ENCODE measurements at regions not wholly inside any gene's neighbourhood (a gene's known extent, or its start where the extent isn't known, plus 50 kb on each side); places are given as distances from the start of the nearest gene placed in this dataset.
"Not testable (repeated sequence)": the region's sequence is repeated elsewhere in the genome, so short reads cannot be mapped to it uniquely, and the experiment has no call there.

DNA sequence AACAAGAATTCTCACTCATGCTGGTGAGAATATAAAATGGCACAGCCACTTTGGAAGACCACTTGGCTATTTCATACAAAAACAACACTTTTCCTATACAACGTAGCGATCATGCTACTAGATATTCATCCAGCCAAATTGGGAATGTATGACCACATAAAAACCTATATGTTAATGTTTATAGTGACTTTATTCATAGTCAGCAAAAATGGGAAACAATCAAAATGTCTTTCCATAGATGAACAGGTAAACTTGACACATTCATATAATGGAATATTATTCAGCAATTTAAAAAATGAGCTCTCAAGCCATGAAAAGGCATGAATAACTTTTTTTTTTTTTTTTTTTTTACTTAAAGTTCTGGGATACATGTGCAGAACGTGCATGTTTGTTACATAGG, 445.2 kb downstream of the ZBBX start:
- CTCF ChIA-PET, result no interaction called here
- Mint-ChIP-seq H3K4me1 (ENCODE audit: low read depth) (no peaks in the 10 kb centered on the region), H3K4me3 (no peak overlapping the region), H3K27me3 (no peaks in the 10 kb centered on the region), H3K27ac (no peak overlapping the region), H3K36me3 (no peaks in the 10 kb centered on the region), H3K9me3 (peaks cover 15% of the 10 kb centered on the region)
- POLR2A ChIA-PET, result no interaction called here
- no peak for DNase-seq
- intact Hi-C loops (cut with micrococcal nuclease), result no loop called here

DNA sequence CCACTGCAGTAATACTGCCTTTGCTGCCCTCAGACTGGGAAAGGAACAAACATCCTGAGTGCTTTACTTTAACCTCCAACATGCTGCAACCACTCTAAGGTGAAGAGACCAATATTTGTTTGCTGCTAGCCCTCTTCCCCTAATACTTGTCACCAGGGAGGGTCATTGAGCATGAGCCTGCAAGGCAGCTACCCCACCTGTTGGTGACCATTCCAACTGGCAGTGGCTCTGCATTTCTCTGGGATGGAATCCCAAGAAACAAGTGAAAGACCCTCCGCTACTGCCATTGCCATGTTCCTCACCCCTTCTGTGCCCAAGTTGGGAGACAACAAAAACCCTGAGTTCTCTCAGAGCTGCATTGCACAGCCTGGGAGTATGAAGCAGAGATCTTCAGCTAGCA, 462.7 kb downstream of the ZBBX start:
- Mint-ChIP-seq H3K4me3 (no peak overlapping the region), H3K27ac (no peak overlapping the region), H3K4me1 (ENCODE audit: low read depth) (no peaks in the 10 kb centered on the region), H3K9me3 (peaks cover 22% of the 10 kb centered on the region), H3K27me3 (no peaks in the 10 kb centered on the region), H3K36me3 (no peaks in the 10 kb centered on the region)
- ChIA-PET POLR2A (no interaction called here), CTCF (no interaction called here)
- no peak for DNase-seq
- intact Hi-C loops (cut with micrococcal nuclease), result no loop called here

DNA sequence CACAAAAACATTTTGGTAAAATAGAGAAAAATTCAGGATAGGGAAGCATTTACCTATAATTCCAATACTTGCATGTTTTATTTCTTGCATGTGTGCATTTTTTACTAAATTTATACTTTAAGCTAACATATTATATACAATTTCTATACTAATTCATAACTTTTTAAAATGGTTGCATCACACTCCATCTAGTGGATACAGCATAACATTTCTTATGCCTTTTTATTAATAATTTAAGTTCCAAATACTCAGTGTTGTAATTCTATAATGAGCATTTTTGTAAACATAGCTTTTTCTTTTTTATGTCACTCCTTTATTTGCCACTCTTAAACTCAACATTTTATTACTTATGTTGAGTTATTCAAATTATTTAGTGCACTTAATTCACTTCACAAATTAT, 477.7 kb downstream of the ZBBX start:
- Mint-ChIP-seq H3K4me1 (ENCODE audit: low read depth) (no peaks in the 10 kb centered on the region), H3K27ac (no peak overlapping the region), H3K9me3 (peaks cover 15% of the 10 kb centered on the region), H3K4me3 (no peak overlapping the region), H3K36me3 (no peaks in the 10 kb centered on the region), H3K27me3 (no peaks in the 10 kb centered on the region)
- ChIA-PET CTCF (interaction anchor here (1.2 kb wide), 1 partner anchor 13 kb away, joined by 3 read pairs; no protein-coding TSS in a partner anchor), POLR2A (no interaction called here)
- intact Hi-C loops (cut with micrococcal nuclease), result no loop called here
- DNase-seq, result no peak

DNA sequence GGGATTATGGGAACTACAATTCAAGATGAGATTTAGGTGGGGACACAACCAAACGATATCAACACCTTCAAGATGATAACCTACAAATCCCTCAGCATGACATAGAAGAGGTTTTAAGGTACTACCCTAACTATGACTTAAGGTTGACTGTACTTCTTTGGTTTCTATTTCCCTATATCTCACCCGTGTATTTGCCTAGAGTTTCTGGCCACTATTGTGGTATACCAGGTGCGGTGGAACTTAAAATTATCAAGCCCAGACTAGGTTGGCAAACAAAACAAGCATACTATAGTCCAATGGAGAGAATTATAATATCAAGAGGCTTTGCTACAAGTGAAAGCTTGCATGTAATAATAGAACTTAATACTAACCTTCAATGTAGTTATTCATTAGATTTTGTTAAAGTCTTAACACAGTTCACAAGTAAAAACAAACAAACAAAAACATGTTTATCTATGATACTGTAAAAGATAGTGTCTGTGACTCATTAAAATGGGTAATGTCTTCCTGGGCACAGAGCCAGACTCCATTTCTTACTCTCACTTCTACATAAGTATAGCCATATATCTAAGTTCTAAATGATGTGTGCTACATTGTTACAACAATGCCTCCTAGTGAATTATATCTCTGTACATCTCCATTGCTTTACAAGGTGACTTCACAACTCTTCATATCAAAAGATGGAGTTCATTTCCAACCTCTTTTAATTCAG, 479.1 kb downstream of the ZBBX start:
- intact Hi-C loops (cut with micrococcal nuclease), result no loop called here
- Mint-ChIP-seq H3K4me3 (no peak overlapping the region), H3K36me3 (no peaks in the 10 kb centered on the region), H3K9me3 (peaks cover 13% of the 10 kb centered on the region), H3K27me3 (no peaks in the 10 kb centered on the region), H3K4me1 (ENCODE audit: low read depth) (no peaks in the 10 kb centered on the region), H3K27ac (no peak overlapping the region)
- ChIA-PET CTCF (no interaction called here), POLR2A (no interaction called here)
- no peak for DNase-seq

DNA sequence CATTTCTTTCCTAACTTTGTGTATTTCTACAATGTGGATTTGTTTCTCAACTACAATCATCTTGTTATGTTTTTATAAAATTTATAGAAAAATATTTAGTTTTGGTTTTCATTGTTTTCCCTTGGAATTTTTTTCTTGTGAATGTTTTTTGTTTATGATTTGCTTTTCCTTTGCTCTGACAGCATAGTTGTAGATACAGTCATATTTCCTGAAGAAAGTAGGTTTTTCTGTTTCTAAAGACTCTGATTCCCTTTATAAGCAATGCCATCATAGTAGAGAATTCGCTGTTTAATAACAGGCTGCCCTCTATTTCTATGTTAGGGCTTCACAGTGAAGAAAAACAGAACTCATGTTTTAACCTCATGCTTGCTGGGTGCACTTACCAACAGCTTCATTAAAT, 482.3 kb downstream of the ZBBX start:
- no peaks in the 10 kb centered on the region for H3K27me3 Mint-ChIP-seq
- no peak for DNase-seq
- H3K4me3 Mint-ChIP-seq, result no peak overlapping the region
- H3K4me1 Mint-ChIP-seq (ENCODE audit: low read depth), result no peaks in the 10 kb centered on the region
- H3K27ac Mint-ChIP-seq, result no peak overlapping the region
- intact Hi-C loops (cut with micrococcal nuclease), result no loop called here
- ChIA-PET CTCF (no interaction called here), POLR2A (no interaction called here)
- H3K36me3 Mint-ChIP-seq, result no peaks in the 10 kb centered on the region
- peaks cover 3% of the 10 kb centered on the region for H3K9me3 Mint-ChIP-seq

DNA sequence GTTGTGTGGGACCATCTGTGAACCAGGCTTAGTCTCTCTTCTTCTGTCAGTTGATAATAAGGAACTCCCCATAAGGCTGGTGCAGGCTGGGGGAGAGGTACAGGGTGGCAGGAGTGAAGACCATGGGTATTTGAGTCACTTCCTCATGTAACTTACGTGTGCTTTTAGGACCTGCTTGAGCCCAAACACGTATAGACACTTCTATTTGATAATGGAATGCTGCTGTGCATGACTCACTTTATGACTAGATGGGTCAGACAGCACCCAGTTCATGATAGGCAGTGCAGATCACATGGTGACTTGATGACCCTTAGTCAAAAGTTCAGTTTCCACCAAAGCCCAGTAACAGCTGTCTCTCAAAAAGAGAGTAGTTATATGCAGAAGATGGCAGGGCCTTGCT, 490.9 kb downstream of the ZBBX start:
- Mint-ChIP-seq H3K9me3 (peaks cover 18% of the 10 kb centered on the region), H3K27me3 (no peaks in the 10 kb centered on the region), H3K4me1 (ENCODE audit: low read depth) (no peaks in the 10 kb centered on the region), H3K36me3 (no peaks in the 10 kb centered on the region), H3K4me3 (no peak overlapping the region), H3K27ac (no peak overlapping the region)
- intact Hi-C loops (cut with micrococcal nuclease), result no loop called here
- CTCF ChIA-PET, result no interaction called here
- DNase-seq, result no peak
- POLR2A ChIA-PET, result no interaction called here

DNA sequence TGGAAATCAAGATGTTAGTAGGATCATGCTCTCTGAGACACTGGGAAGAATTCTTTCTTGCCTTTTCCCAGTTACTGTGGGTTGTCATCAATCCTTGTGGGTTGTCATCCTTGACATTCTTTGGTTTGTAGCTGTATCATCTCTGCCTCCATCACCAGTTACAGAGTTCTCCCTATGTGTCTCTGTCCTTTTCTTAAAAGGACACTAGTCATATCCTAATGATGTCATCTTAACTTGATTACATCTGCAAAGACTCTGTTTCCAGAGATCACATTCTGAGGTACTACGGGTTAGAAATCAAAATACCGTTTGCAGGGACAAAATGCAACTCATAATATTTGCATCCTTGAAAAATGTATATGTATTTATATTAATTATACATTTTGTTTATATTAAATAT, 500.4 kb downstream of the ZBBX start:
- Mint-ChIP-seq H3K27ac (no peak overlapping the region), H3K4me3 (no peak overlapping the region), H3K4me1 (ENCODE audit: low read depth) (no peaks in the 10 kb centered on the region), H3K9me3 (peaks cover 2% of the 10 kb centered on the region), H3K36me3 (no peaks in the 10 kb centered on the region), H3K27me3 (no peaks in the 10 kb centered on the region)
- CTCF ChIA-PET, result no interaction called here
- intact Hi-C loops (cut with micrococcal nuclease), result no loop called here
- no peak for DNase-seq
- POLR2A ChIA-PET, result no interaction called here

DNA sequence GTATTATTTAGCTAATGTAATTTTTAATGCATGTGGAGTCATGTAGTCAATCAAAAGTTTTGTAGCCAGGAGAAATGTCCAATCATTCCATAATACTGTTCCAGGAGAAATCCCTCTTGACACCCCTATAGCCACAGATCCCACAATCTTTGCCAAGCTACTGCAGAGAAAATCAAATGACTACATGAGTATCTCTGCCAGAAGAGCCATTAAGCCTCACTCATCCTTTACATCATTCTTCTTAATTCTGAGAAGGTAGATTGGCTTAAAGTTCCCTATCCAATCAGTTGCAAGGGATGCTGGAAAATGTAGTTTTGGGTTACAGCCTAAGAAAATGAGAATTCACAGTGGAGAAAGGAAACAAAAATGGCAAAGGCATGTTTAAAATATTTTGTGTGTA, 502.1 kb downstream of the ZBBX start:
- ChIA-PET POLR2A (no interaction called here), CTCF (no interaction called here)
- DNase-seq, result no peak
- intact Hi-C loops (cut with micrococcal nuclease), result no loop called here
- H3K27me3 Mint-ChIP-seq, result no peaks in the 10 kb centered on the region
- H3K9me3 Mint-ChIP-seq, result peaks cover 2% of the 10 kb centered on the region
- no peaks in the 10 kb centered on the region for H3K36me3 Mint-ChIP-seq
- no peak overlapping the region for H3K27ac Mint-ChIP-seq
- H3K4me3 Mint-ChIP-seq, result no peak overlapping the region
- no peaks in the 10 kb centered on the region for H3K4me1 Mint-ChIP-seq (ENCODE audit: low read depth)

DNA sequence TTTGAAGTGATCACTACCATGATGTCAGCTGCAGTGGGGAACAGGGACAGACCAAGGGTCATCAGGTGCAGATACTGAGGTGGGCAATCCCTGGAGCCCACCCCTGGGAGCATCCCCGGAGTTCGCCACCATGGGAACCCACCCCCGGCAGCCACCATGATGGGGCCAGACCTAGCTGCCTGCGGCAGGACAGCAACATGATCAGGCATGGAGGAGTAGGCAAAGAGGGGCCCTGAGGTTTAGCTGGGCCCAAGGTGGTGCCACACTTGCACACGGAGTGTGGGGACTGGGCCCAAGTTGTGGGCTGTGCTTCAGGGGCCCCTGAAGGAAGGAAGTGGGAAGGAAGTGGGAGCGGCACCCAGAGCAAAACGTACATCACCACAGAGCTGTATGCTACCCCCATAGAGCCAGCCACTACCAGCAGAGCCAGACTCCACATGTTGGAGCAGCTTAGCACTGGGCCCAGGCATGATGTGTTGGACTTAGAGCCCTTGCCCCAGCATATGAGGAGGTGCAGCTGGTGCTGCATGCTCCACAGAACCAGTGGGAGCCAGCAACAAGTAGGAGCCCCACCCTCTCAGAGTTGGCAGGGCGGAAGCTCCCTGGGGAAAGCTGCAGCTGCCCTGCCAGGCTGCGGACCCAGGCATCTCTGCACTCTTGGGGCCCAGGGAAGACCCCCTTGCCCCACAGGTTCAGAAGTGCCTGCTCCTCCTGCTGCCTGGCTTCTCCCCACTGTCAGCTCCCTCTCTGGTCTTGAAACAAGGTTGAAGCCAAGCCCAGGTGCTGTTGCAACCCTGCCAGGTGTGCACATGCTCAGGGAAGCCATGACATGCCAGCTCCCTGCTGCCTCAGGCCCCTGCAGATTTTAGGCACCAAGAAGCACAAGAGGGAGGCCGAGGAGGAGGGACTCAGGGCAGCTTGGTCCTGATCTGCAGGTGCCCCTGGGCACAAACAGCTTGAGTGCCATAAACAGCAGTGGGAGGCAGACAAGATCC, 515.3 kb downstream of the ZBBX start:
- ChIA-PET CTCF (no interaction called here), POLR2A (no interaction called here)
- DNase-seq, result no peak
- H3K4me3 Mint-ChIP-seq, result no peak overlapping the region
- H3K9me3 Mint-ChIP-seq, result peaks cover 11% of the 10 kb centered on the region
- no peaks in the 10 kb centered on the region for H3K4me1 Mint-ChIP-seq (ENCODE audit: low read depth)
- H3K27me3 Mint-ChIP-seq, result no peaks in the 10 kb centered on the region
- H3K27ac Mint-ChIP-seq, result no peak overlapping the region
- no peaks in the 10 kb centered on the region for H3K36me3 Mint-ChIP-seq
- intact Hi-C loops (cut with micrococcal nuclease), result no loop called here

DNA sequence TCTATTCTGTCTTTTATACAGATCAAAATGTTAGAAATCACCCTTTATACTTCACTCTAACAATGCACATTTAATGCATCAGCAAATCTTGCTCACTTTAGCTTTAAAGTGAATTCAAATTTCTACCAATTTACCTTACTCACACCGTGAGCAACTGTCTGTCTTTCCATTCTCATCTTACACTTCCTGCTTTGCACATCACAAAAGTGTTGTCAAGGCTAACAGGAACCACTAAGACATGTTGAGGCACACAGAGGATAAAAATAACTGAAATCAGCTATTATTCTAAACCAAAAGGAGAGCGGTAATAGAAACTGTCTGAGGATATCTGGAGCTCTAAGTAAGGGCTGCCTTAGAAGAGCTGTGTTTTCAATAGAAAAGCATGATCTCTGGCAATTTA, 519.9 kb downstream of the ZBBX start:
- no peaks in the 10 kb centered on the region for H3K4me1 Mint-ChIP-seq (ENCODE audit: low read depth)
- H3K36me3 Mint-ChIP-seq, result no peaks in the 10 kb centered on the region
- DNase-seq, result no peak
- no peak overlapping the region for H3K27ac Mint-ChIP-seq
- H3K27me3 Mint-ChIP-seq, result no peaks in the 10 kb centered on the region
- POLR2A ChIA-PET, result no interaction called here
- CTCF ChIA-PET, result no interaction called here
- H3K9me3 Mint-ChIP-seq, result peaks cover 5% of the 10 kb centered on the region
- no peak overlapping the region for H3K4me3 Mint-ChIP-seq
- intact Hi-C loops (cut with micrococcal nuclease), result no loop called here

DNA sequence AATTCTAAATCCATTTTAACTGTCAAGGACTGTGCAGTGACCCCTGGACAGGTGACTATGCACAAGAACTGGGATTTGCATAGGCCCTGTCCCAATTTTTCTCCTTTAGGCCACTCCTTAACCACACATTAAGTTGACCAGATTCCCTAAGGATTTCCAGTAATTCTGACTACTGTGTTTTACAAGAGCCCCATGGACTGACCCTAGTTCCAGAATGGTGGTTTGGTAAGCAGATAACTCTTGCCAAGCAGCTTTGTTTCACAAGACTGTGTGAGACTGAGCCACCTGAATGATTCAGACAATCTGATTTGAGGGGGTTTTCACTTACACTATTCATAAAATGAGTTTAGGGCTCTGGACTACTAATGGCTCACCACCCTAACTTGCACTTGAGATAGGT, 535.8 kb downstream of the ZBBX start:
- intact Hi-C loops (cut with micrococcal nuclease), result no loop called here
- ChIA-PET CTCF (no interaction called here), POLR2A (no interaction called here)
- no peaks in the 10 kb centered on the region for H3K4me1 Mint-ChIP-seq (ENCODE audit: low read depth)
- H3K27ac Mint-ChIP-seq, result no peak overlapping the region
- no peaks in the 10 kb centered on the region for H3K27me3 Mint-ChIP-seq
- no peak overlapping the region for H3K4me3 Mint-ChIP-seq
- peaks cover 13% of the 10 kb centered on the region for H3K9me3 Mint-ChIP-seq
- H3K36me3 Mint-ChIP-seq, result no peaks in the 10 kb centered on the region
- DNase-seq, result no peak

DNA sequence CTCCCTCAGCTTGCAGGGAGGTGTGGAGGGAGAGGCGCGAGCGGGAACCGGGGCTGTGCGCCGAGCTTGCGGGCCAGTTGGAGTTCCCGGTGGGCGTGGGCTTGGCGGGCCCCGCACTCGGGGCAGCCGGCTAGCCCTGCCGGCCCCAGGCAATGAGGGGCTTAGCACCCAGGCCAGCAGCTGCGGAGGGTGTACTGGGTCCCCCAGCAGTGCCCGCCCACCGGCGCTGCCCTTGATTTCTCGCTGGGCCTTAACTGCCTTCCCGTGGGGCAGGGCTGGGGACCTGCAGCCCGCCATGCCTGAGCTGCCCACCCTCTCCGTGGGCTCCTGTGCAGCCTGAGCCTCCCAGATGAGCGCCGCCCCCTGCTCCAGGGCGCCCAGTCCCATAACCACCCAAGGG, 537.3 kb downstream of the ZBBX start:
- H3K27me3 Mint-ChIP-seq; H3K27ac Mint-ChIP-seq; intact Hi-C loops (cut with micrococcal nuclease); POLR2A ChIA-PET; CTCF ChIA-PET; H3K4me3 Mint-ChIP-seq; H3K4me1 Mint-ChIP-seq (ENCODE audit: low read depth); H3K36me3 Mint-ChIP-seq; DNase-seq: not testable (repeated sequence)
- H3K9me3 Mint-ChIP-seq, result peaks cover 13% of the 10 kb centered on the region

DNA sequence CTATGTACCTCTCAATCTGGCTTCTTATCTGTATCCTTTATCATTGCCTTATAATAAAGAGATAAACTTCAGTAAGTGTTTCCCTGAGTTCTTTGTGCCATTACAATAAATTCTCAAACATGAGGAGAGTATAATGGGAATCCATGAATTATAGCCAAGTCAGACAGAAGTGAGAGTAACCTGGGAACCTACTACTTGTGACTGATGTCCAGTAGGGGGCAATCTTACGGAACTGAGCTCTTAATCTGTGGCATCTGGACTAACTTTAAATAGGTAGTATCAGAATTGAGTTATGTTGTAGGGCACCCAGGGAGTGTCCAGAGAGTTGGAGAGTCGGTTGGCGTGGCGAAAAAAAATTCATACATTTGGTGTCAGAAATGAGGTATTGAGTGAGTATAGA, 542.6 kb downstream of the ZBBX start:
- no peaks in the 10 kb centered on the region for H3K36me3 Mint-ChIP-seq
- H3K27me3 Mint-ChIP-seq, result no peaks in the 10 kb centered on the region
- POLR2A ChIA-PET, result no interaction called here
- H3K4me3 Mint-ChIP-seq, result no peak overlapping the region
- CTCF ChIA-PET, result no interaction called here
- intact Hi-C loops (cut with micrococcal nuclease), result no loop called here
- no peak overlapping the region for H3K27ac Mint-ChIP-seq
- no peaks in the 10 kb centered on the region for H3K4me1 Mint-ChIP-seq (ENCODE audit: low read depth)
- H3K9me3 Mint-ChIP-seq, result peaks cover 2% of the 10 kb centered on the region
- DNase-seq, result no peak
